ENCODE measurements at regions not wholly inside any gene's neighbourhood (a gene's known extent, or its start where the extent isn't known, plus 50 kb on each side); places are given as distances from the start of the nearest gene placed in this dataset.

DNA sequence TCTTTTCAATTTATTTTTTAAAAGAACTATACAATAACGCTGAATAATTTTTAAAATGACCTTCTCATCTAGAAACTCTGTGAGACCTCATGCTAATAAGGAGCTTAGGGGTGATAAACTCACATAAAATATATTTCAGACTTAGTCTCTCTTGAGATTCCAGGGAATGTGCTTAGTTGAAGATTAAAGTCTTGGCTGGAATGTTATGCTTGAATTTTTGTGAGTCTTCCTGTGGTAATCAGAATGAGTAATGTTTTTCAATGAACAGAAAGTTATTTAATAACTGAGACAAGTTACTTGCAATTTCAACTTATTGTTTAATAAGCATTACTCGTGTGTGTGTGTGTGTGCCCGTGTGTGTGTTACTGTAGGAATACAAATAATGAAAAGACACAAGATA, 379.9 kb upstream of the EPHA7 start:
- Histone ChIP-seq H3K36me3 (replicated peaks) (no peaks in the 10 kb centered on the region), H3K4me3 (ENCODE audit: low read depth, low read length) (no peak overlapping the region), H3K27ac (peak overlapping the region; percentile 13), H3K27me3 (replicated peaks) (no peaks in the 10 kb centered on the region)
- no peak for DNase-seq
- in situ Hi-C loops (cut with HindIII; ENCODE audit: low pct_ligation_motif_present, low sequenced_read_pairs): no loop called here
- TF ChIP-seq, protein P1, sequence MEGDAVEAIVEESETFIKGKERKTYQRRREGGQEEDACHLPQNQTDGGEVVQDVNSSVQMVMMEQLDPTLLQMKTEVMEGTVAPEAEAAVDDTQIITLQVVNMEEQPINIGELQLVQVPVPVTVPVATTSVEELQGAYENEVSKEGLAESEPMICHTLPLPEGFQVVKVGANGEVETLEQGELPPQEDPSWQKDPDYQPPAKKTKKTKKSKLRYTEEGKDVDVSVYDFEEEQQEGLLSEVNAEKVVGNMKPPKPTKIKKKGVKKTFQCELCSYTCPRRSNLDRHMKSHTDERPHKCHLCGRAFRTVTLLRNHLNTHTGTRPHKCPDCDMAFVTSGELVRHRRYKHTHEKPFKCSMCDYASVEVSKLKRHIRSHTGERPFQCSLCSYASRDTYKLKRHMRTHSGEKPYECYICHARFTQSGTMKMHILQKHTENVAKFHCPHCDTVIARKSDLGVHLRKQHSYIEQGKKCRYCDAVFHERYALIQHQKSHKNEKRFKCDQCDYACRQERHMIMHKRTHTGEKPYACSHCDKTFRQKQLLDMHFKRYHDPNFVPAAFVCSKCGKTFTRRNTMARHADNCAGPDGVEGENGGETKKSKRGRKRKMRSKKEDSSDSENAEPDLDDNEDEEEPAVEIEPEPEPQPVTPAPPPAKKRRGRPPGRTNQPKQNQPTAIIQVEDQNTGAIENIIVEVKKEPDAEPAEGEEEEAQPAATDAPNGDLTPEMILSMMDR (IDR thresholded peaks at IDR 0.05; ENCODE audit: low read depth, low read length, missing control alignments): no peak

DNA sequence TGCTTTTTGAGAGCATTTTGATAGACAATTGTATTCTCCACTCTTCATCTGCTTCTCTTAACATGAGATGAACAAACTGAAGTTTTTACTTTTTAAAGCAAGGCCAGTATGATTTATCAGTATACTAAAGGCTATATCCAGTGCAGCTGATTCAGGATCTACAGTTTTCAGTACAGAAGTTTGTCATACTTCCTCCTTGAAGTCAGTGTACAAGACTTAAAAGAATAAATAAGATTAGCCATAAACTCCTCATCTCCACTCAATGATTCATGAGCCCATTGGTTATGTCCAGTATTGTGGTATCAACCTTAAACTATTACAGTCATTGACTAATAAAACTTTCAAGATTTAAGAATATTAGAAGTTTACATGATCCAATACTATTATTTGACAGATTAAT, 374.8 kb upstream of the EPHA7 start:
- in situ Hi-C loops (cut with HindIII; ENCODE audit: low pct_ligation_motif_present, low sequenced_read_pairs): no loop called here
- Histone ChIP-seq H3K27me3 (replicated peaks) (no peaks in the 10 kb centered on the region), H3K4me3 (ENCODE audit: low read depth, low read length) (no peak overlapping the region), H3K27ac (peak overlapping the region; percentile 63), H3K36me3 (replicated peaks) (no peaks in the 10 kb centered on the region)
- DNase-seq: no peak
- TF ChIP-seq, protein P1 (IDR thresholded peaks at IDR 0.05; ENCODE audit: low read depth, low read length, missing control alignments): no peak

DNA sequence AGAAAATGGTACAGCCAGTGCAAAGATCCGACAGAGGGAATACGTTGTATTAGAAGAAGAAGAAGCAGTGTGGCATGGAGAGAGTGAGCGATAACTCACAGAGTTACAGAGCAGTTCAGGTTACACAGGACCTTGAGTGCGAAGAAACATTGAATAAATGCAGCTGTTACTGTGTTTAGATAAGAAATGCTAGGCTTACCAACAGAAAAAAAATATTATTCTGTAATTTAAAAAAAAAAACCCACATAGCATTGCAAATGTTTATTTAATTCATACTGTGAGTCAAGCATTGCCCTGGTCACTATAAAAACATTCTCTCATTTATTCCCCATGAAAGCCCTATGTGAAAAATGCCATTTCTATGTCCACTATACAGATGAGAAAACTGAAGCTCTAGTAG, 373.4 kb upstream of the EPHA7 start:
- in situ Hi-C loops (cut with HindIII; ENCODE audit: low pct_ligation_motif_present, low sequenced_read_pairs): no loop called here
- no peaks in the 10 kb centered on the region for H3K36me3 ChIP-seq (replicated peaks)
- TF ChIP-seq, protein P1 (IDR thresholded peaks at IDR 0.05; ENCODE audit: low read depth, low read length, missing control alignments): no peak
- no peak overlapping the region for H3K4me3 ChIP-seq (ENCODE audit: low read depth, low read length)
- peak overlapping the region; percentile 70 for H3K27ac ChIP-seq
- no peaks in the 10 kb centered on the region for H3K27me3 ChIP-seq (replicated peaks)
- DNase-seq: peak; percentile 75

DNA sequence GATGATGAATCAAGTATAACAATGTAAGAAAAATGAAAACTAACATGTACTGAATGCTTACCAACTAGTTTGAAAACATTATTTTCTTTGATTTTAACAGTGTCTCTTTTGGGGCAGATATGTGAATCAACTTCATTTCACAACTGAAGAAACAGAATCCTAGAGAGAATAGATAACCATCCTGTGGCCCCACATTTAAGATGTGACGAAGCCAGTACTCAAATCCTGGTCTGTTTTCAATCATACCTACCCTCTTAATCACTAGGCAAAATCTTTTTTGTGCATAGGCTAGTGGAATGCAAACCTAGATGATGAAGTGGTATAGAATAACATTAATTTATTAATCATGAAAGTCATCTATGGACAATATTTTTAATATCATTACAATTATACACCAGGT, 371.6 kb upstream of the EPHA7 start:
- Histone ChIP-seq H3K4me3 (ENCODE audit: low read depth, low read length) (no peak overlapping the region), H3K36me3 (replicated peaks) (no peaks in the 10 kb centered on the region), H3K27ac (peak overlapping the region; percentile 51), H3K27me3 (replicated peaks) (no peaks in the 10 kb centered on the region)
- in situ Hi-C loops (cut with HindIII; ENCODE audit: low pct_ligation_motif_present, low sequenced_read_pairs): no loop called here
- peak; percentile 62 for DNase-seq
- TF ChIP-seq, protein P1 (IDR thresholded peaks at IDR 0.05; ENCODE audit: low read depth, low read length, missing control alignments): no peak

DNA sequence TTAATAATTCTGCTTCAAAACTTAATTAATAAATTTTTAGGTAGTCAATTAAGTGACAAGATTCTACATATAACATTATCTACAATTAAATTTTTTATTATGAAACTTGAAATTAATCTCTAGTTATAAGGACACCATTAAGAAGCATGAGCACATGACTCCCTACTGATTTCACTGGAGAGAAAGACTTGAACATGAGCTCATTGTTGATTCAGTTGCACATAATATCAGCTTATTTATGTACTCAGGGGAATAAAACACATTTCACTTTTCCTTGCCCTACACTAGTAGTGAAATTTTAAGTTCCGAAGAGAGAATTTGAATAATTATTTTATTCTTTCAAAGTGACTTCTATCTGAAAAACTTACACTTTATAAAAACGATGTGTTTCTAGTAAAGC, 370.2 kb upstream of the EPHA7 start:
- Histone ChIP-seq H3K27me3 (replicated peaks) (no peaks in the 10 kb centered on the region), H3K36me3 (replicated peaks) (no peaks in the 10 kb centered on the region), H3K4me3 (ENCODE audit: low read depth, low read length) (no peak overlapping the region), H3K27ac (peak overlapping the region; percentile 52)
- in situ Hi-C loops (cut with HindIII; ENCODE audit: low pct_ligation_motif_present, low sequenced_read_pairs): no loop called here
- TF ChIP-seq, protein P1 (IDR thresholded peaks at IDR 0.05; ENCODE audit: low read depth, low read length, missing control alignments): no peak
- no peak for DNase-seq

DNA sequence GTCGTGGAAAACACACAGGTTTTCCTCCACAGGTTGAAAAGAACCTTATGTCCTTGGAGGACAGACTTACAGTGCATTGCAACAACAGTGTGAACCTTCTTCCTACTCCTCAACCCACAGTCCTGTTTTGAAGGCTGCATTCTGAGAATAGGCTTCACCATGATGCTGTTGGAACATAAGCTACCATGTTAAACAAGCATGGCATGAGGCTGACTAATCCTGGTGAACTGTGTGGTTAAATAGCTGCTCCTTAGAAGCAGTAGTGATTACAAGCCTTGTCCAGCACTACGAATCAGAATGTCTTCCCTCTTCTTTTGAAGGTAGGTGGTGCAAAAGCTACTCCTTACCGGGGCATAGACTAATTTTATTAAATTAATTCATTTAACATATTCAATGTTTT, 368.5 kb upstream of the EPHA7 start:
- TF ChIP-seq, protein P1 (IDR thresholded peaks at IDR 0.05; ENCODE audit: low read depth, low read length, missing control alignments): no peak
- H3K27me3 ChIP-seq (replicated peaks): no peaks in the 10 kb centered on the region
- peak; percentile 79 for DNase-seq
- H3K4me3 ChIP-seq (ENCODE audit: low read depth, low read length): no peak overlapping the region
- peak overlapping the region; percentile 94 for H3K27ac ChIP-seq
- in situ Hi-C loops (cut with HindIII; ENCODE audit: low pct_ligation_motif_present, low sequenced_read_pairs): no loop called here
- no peaks in the 10 kb centered on the region for H3K36me3 ChIP-seq (replicated peaks)

Measured in brain microvascular endothelial cell (primary cell).